ENCODE measurements at regions not wholly inside any gene's neighbourhood (a gene's known extent, or its start where the extent isn't known, plus 50 kb on each side); places are given as distances from the start of the nearest gene placed in this dataset.
"Not testable (repeated sequence)": the region's sequence is repeated elsewhere in the genome, so short reads cannot be mapped to it uniquely, and the experiment has no call there.

- H3K4me1 ChIP-seq (ENCODE audit: control insufficient read depth, insufficient read depth, low read length); H3K9me3 ChIP-seq (ENCODE audit: control insufficient read depth, insufficient read depth, low read length); DNase-seq (ENCODE audit: low read depth, low spot score); H3K27me3 ChIP-seq (ENCODE audit: control insufficient read depth, insufficient read depth, low read length); H3K27ac ChIP-seq (ENCODE audit: low read length); H3K36me3 ChIP-seq (ENCODE audit: control insufficient read depth, insufficient read depth, low read length); H3K4me3 ChIP-seq (ENCODE audit: low read length): not testable (repeated sequence)
- no CpG with 5 or more reads among the region's 4 CpGs for WGBS (ENCODE audit: insufficient coverage, insufficient read length)
Measured at GRCh38 chr4:3953140-3953489, 186.9 kb downstream of the ADRA2C start.

- no CpG with 5 or more reads among the region's 53 CpGs for WGBS (ENCODE audit: insufficient coverage, insufficient read length)
- H3K27ac ChIP-seq (ENCODE audit: low read length); H3K4me1 ChIP-seq (ENCODE audit: control insufficient read depth, insufficient read depth, low read length); H3K27me3 ChIP-seq (ENCODE audit: control insufficient read depth, insufficient read depth, low read length); H3K36me3 ChIP-seq (ENCODE audit: control insufficient read depth, insufficient read depth, low read length); DNase-seq (ENCODE audit: low read depth, low spot score); H3K9me3 ChIP-seq (ENCODE audit: control insufficient read depth, insufficient read depth, low read length): not testable (repeated sequence)
- H3K4me3 ChIP-seq (ENCODE audit: low read length), result peak overlapping the region; percentile 67; the same call in 1 of the 2 replicates
Measured at GRCh38 chr4:3954540-3955320, 188.5 kb downstream of the ADRA2C start.

- not testable (repeated sequence) for H3K4me1 ChIP-seq (ENCODE audit: control insufficient read depth, insufficient read depth, low read length); H3K9me3 ChIP-seq (ENCODE audit: control insufficient read depth, insufficient read depth, low read length); H3K36me3 ChIP-seq (ENCODE audit: control insufficient read depth, insufficient read depth, low read length); H3K27me3 ChIP-seq (ENCODE audit: control insufficient read depth, insufficient read depth, low read length); H3K27ac ChIP-seq (ENCODE audit: low read length)
- H3K4me3 ChIP-seq (ENCODE audit: low read length), result peak overlapping the region; percentile 67; the same call in 1 of the 2 replicates
- WGBS (ENCODE audit: insufficient coverage, insufficient read length), result no CpG with 5 or more reads among the region's 60 CpGs
- DNase-seq (ENCODE audit: low read depth, low spot score), result peak; percentile 88
Measured at GRCh38 chr4:3955321-3956164, 189.4 kb downstream of the ADRA2C start.

- not testable (repeated sequence) for H3K36me3 ChIP-seq (ENCODE audit: control insufficient read depth, insufficient read depth, low read length); H3K27me3 ChIP-seq (ENCODE audit: control insufficient read depth, insufficient read depth, low read length); H3K27ac ChIP-seq (ENCODE audit: low read length); DNase-seq (ENCODE audit: low read depth, low spot score); H3K9me3 ChIP-seq (ENCODE audit: control insufficient read depth, insufficient read depth, low read length); H3K4me1 ChIP-seq (ENCODE audit: control insufficient read depth, insufficient read depth, low read length)
- WGBS (ENCODE audit: insufficient coverage, insufficient read length), result no CpG with 5 or more reads among the region's 38 CpGs
- H3K4me3 ChIP-seq (ENCODE audit: low read length), result peak overlapping the region; percentile 35; the same call in 1 of the 2 replicates
Measured at GRCh38 chr4:3956165-3956867, 190.1 kb downstream of the ADRA2C start.

- not testable (repeated sequence) for H3K9me3 ChIP-seq (ENCODE audit: control insufficient read depth, insufficient read depth, low read length); H3K4me3 ChIP-seq (ENCODE audit: low read length); H3K27ac ChIP-seq (ENCODE audit: low read length); H3K36me3 ChIP-seq (ENCODE audit: control insufficient read depth, insufficient read depth, low read length); H3K27me3 ChIP-seq (ENCODE audit: control insufficient read depth, insufficient read depth, low read length); H3K4me1 ChIP-seq (ENCODE audit: control insufficient read depth, insufficient read depth, low read length); DNase-seq (ENCODE audit: low read depth, low spot score)
- WGBS (ENCODE audit: insufficient coverage, insufficient read length), result no CpG with 5 or more reads among the region's 10 CpGs
Measured at GRCh38 chr4:3961091-3961672, 195.0 kb downstream of the ADRA2C start.

GRCh38 chr4:3964572-3965278, 198.5 kb downstream of the ADRA2C start:
- H3K4me3 ChIP-seq (ENCODE audit: low read length), result not testable (repeated sequence)
- WGBS (ENCODE audit: insufficient coverage, insufficient read length), result no CpG with 5 or more reads among the region's 24 CpGs

GRCh38 chr4:3967204-3967603, 201.0 kb downstream of the ADRA2C start:
- H3K4me1 ChIP-seq (ENCODE audit: control insufficient read depth, insufficient read depth, low read length); H3K36me3 ChIP-seq (ENCODE audit: control insufficient read depth, insufficient read depth, low read length); DNase-seq (ENCODE audit: low read depth, low spot score); H3K4me3 ChIP-seq (ENCODE audit: low read length); H3K27ac ChIP-seq (ENCODE audit: low read length); H3K27me3 ChIP-seq (ENCODE audit: control insufficient read depth, insufficient read depth, low read length); H3K9me3 ChIP-seq (ENCODE audit: control insufficient read depth, insufficient read depth, low read length): not testable (repeated sequence)
- no CpG with 5 or more reads among the region's 14 CpGs for WGBS (ENCODE audit: insufficient coverage, insufficient read length)

More at GRCh38 chr4:3964572-3965278, 198.5 kb downstream of the ADRA2C start:
- not testable (repeated sequence) for H3K36me3 ChIP-seq (ENCODE audit: control insufficient read depth, insufficient read depth, low read length); DNase-seq (ENCODE audit: low read depth, low spot score); H3K27me3 ChIP-seq (ENCODE audit: control insufficient read depth, insufficient read depth, low read length); H3K4me1 ChIP-seq (ENCODE audit: control insufficient read depth, insufficient read depth, low read length); H3K9me3 ChIP-seq (ENCODE audit: control insufficient read depth, insufficient read depth, low read length); H3K27ac ChIP-seq (ENCODE audit: low read length)

GRCh38 chr4:3972626-3973025, 206.4 kb downstream of the ADRA2C start:
- H3K36me3 ChIP-seq (ENCODE audit: control insufficient read depth, insufficient read depth, low read length); H3K4me3 ChIP-seq (ENCODE audit: low read length); H3K27ac ChIP-seq (ENCODE audit: low read length); H3K4me1 ChIP-seq (ENCODE audit: control insufficient read depth, insufficient read depth, low read length); DNase-seq (ENCODE audit: low read depth, low spot score); H3K9me3 ChIP-seq (ENCODE audit: control insufficient read depth, insufficient read depth, low read length); H3K27me3 ChIP-seq (ENCODE audit: control insufficient read depth, insufficient read depth, low read length): not testable (repeated sequence)
- no CpG with 5 or more reads among the region's 2 CpGs for WGBS (ENCODE audit: insufficient coverage, insufficient read length)

- not testable (repeated sequence) for DNase-seq (ENCODE audit: low read depth, low spot score)
Measured at GRCh38 chr4:3973581-3974200, 207.5 kb downstream of the ADRA2C start.

More at GRCh38 chr4:3973581-3974200, 207.5 kb downstream of the ADRA2C start:
- not testable (repeated sequence) for H3K4me3 ChIP-seq (ENCODE audit: low read length); H3K4me1 ChIP-seq (ENCODE audit: control insufficient read depth, insufficient read depth, low read length); H3K36me3 ChIP-seq (ENCODE audit: control insufficient read depth, insufficient read depth, low read length); H3K27me3 ChIP-seq (ENCODE audit: control insufficient read depth, insufficient read depth, low read length); H3K9me3 ChIP-seq (ENCODE audit: control insufficient read depth, insufficient read depth, low read length); H3K27ac ChIP-seq (ENCODE audit: low read length)
- WGBS (ENCODE audit: insufficient coverage, insufficient read length), result no CpG with 5 or more reads among the region's 18 CpGs
